ENCODE measurements at regions not wholly inside any gene's neighbourhood (a gene's known extent, or its start where the extent isn't known, plus 50 kb on each side); places are given as distances from the start of the nearest gene placed in this dataset.

DNA sequence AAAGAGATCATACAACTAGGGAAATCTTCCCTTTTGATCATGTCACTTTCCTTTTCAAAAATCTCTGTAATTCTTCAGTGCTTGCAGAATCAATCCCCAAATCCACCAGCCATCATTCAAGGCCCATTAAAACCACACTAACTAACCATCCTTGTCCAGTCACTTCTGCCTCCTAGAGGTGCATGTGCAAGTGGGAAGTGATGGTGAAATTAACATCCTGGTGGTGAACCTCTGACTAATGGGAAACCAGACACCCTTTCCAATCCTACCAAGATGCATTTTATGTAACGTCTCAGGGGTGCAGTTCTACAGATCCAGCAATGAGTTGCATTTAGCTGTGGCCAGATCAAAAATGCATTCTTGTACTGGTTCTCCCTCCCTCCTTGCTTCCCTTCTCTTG, 341.8 kb downstream of the RAPGEF2 start:
- POLR2A ChIA-PET: no interaction called here
- Histone ChIP-seq H3K9ac (ENCODE audit: insufficient read depth, low read depth, low read length) (no peak overlapping the region), H3K79me2 (ENCODE audit: insufficient read depth, low read length) (no peaks in the 10 kb centered on the region), H3K36me3 (replicated peaks in 1 of 2; ENCODE audit: control insufficient read depth in 1 of 2, insufficient read depth in 2 of 2, low read length in 2 of 2) (no peaks in the 10 kb centered on the region), H3K4me2 (ENCODE audit: low read depth, low read length) (no peak overlapping the region), H4K20me1 (ENCODE audit: insufficient read depth, low read length) (no peaks in the 10 kb centered on the region), H3K27ac (ENCODE audit: extremely low read length, insufficient read depth, low read length) (no peak overlapping the region), H2AFZ (ENCODE audit: low read length) (no peak overlapping the region), H3K27me3 (ENCODE audit: control insufficient read depth in 1 of 2, insufficient read depth in 2 of 2, low read length in 2 of 2) (no peaks in the 10 kb centered on the region), H3K4me1 (ENCODE audit: insufficient read depth, low read length) (peaks cover 6% of the 10 kb centered on the region; the same call in 1 of the 2 replicates), H3K9me3 (ENCODE audit: low read length) (no peaks in the 10 kb centered on the region), H3K4me3 (replicated peaks in 1 of 3; ENCODE audit: insufficient read depth in 1 of 3, low read depth in 2 of 3, low read length in 3 of 3) (no peak overlapping the region)
- DNase-seq (ENCODE audit: low spot score) (no peak), ATAC-seq (no peak), FAIRE-seq (no peak)
- CTCF ChIA-PET (ENCODE audit: low intra/inter-chr PET ratio, low total read pairs): no interaction called here
- BruUV-seq (replicated peaks): no TSS peak
- in situ Hi-C loops (cut with HindIII; ENCODE audit: extremely low pct_ligation_motif_present, low pct_unique_long_range_greater_than_20kb) (loop anchor here (25.0 kb wide), 1 partner anchor 582 kb away; no protein-coding TSS in a partner anchor), intact Hi-C loops (cut with micrococcal nuclease; ENCODE audit: unreplicated experiment) (no loop called here)
- 0% methylated on average over 1 of the region's 1 CpG for WGBS (ENCODE audit: low lambda C conversion rate)
- no peak for TF ChIP-seq ZBTB1 (CRISPR knock-in tag; IDR thresholded peaks at IDR 0.05; ENCODE audit: borderline replicate concordance)
- TF ChIP-seq, protein P1, sequence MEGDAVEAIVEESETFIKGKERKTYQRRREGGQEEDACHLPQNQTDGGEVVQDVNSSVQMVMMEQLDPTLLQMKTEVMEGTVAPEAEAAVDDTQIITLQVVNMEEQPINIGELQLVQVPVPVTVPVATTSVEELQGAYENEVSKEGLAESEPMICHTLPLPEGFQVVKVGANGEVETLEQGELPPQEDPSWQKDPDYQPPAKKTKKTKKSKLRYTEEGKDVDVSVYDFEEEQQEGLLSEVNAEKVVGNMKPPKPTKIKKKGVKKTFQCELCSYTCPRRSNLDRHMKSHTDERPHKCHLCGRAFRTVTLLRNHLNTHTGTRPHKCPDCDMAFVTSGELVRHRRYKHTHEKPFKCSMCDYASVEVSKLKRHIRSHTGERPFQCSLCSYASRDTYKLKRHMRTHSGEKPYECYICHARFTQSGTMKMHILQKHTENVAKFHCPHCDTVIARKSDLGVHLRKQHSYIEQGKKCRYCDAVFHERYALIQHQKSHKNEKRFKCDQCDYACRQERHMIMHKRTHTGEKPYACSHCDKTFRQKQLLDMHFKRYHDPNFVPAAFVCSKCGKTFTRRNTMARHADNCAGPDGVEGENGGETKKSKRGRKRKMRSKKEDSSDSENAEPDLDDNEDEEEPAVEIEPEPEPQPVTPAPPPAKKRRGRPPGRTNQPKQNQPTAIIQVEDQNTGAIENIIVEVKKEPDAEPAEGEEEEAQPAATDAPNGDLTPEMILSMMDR (CRISPR knock-in tag; IDR thresholded peaks at IDR 0.05): peak; percentile 46
- no peak for TF ChIP-seq ONECUT2 (CRISPR knock-in tag; IDR thresholded peaks at IDR 0.05)
- peak; percentile 29; the same call in 1 of the 2 replicates for TF ChIP-seq STAG1 (CRISPR knock-in tag; IDR thresholded peaks at IDR 0.05)

DNA sequence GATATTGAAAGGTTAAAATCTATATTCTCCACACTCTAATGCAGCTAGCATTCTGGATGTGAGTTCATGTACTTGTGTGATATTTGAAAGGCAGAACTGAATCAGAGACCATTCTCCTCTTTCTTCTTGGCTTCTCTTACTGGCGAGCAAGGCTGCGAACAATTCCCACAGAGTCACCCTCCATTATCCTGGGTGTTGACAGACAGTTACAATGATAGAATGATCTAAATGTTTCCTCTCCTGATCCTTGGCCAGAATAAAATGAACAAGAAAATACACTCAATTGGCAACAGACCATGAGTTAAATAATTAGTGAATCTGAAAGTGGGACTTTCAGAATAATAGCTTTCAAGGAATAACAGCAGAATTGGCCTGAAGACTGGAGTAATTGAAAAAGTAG, 342.8 kb downstream of the RAPGEF2 start:
- 81% methylated on average over 2 of the region's 2 CpGs for WGBS (ENCODE audit: low lambda C conversion rate)
- peaks cover 6% of the 10 kb centered on the region; the same call in 1 of the 2 replicates for H3K4me1 ChIP-seq (ENCODE audit: insufficient read depth, low read length)
- no peak overlapping the region for H3K4me3 ChIP-seq (replicated peaks in 1 of 3; ENCODE audit: insufficient read depth in 1 of 3, low read depth in 2 of 3, low read length in 3 of 3)
- H2AFZ ChIP-seq (ENCODE audit: low read length): no peak overlapping the region
- TF ChIP-seq HIVEP1 (CRISPR knock-in tag; IDR thresholded peaks at IDR 0.05): no peak
- TF ChIP-seq RELA (CRISPR knock-in tag; IDR thresholded peaks at IDR 0.05): no peak
- no peak for TF ChIP-seq MTF2 (CRISPR knock-in tag; IDR thresholded peaks at IDR 0.05; ENCODE audit: borderline replicate concordance)
- no peaks in the 10 kb centered on the region for H3K36me3 ChIP-seq (replicated peaks in 1 of 2; ENCODE audit: control insufficient read depth in 1 of 2, insufficient read depth in 2 of 2, low read length in 2 of 2)
- H4K20me1 ChIP-seq (ENCODE audit: insufficient read depth, low read length): no peaks in the 10 kb centered on the region
- ChIA-PET POLR2A (no interaction called here), CTCF (ENCODE audit: low intra/inter-chr PET ratio, low total read pairs) (no interaction called here)
- no peaks in the 10 kb centered on the region for H3K9me3 ChIP-seq (ENCODE audit: low read length)
- BruUV-seq (replicated peaks): no TSS peak
- intact Hi-C loops (cut with micrococcal nuclease; ENCODE audit: unreplicated experiment) (loop anchor here (1.0 to 2.0 kb wide), 2 partner anchors 104 to 239 kb away; no protein-coding TSS in a partner anchor), in situ Hi-C loops (cut with HindIII; ENCODE audit: extremely low pct_ligation_motif_present, low pct_unique_long_range_greater_than_20kb) (loop anchor here (25.0 kb wide), 1 partner anchor 583 kb away; no protein-coding TSS in a partner anchor)
- H3K79me2 ChIP-seq (ENCODE audit: insufficient read depth, low read length): no peaks in the 10 kb centered on the region
- H3K4me2 ChIP-seq (ENCODE audit: low read depth, low read length): no peak overlapping the region
- no peak for FAIRE-seq
- no peak overlapping the region for H3K9ac ChIP-seq (ENCODE audit: insufficient read depth, low read depth, low read length)
- H3K27ac ChIP-seq (ENCODE audit: extremely low read length, insufficient read depth, low read length): no peak overlapping the region
- no peak for DNase-seq (ENCODE audit: low spot score)
- ATAC-seq: no peak
- no peaks in the 10 kb centered on the region for H3K27me3 ChIP-seq (ENCODE audit: control insufficient read depth in 1 of 2, insufficient read depth in 2 of 2, low read length in 2 of 2)
